HG03354 (cell line): ENCODE measurements at regions not wholly inside any gene's neighbourhood (a gene's known extent, or its start where the extent isn't known, plus 50 kb on each side); places are given as distances from the start of the nearest gene placed in this dataset.

ENCODE experiments used
- ATAC-seq: cut with Tn5 transposase; IDR thresholded peaks from one replicate; pipeline ENCODE4 v1.9.1; 2021; ENCODE audit warnings: mild to moderate bottlenecking; ENCODE audit not compliant: unreplicated experiment, poor library complexity, severe bottlenecking

DNA sequence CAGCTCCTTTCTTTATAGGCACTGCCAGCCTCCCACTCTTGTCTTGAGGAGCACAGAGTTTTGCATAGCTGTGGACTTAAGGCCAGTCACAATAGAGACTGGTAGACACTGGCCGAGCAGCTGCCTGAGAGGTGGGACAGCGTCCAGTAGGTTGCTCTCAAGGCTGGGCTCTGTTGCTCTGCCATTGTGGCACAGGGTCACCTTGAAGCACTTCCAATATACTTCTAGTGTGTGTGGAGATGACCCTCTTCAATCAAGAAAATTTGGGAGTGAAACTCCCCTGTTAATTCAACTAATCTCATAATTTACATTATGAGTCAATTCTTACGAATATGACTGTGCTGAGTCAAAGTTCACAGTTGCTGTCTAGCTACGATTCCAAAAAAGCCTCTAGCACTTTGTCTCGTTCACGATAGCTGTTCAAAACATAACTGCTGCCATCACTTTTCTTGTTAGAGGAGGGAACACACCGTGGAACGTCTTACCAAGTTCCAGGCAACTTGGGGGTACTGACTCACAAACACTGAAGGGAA, 636.2 kb downstream of the EPHA4 start:
- peak; percentile 74 for ATAC-seq

DNA sequence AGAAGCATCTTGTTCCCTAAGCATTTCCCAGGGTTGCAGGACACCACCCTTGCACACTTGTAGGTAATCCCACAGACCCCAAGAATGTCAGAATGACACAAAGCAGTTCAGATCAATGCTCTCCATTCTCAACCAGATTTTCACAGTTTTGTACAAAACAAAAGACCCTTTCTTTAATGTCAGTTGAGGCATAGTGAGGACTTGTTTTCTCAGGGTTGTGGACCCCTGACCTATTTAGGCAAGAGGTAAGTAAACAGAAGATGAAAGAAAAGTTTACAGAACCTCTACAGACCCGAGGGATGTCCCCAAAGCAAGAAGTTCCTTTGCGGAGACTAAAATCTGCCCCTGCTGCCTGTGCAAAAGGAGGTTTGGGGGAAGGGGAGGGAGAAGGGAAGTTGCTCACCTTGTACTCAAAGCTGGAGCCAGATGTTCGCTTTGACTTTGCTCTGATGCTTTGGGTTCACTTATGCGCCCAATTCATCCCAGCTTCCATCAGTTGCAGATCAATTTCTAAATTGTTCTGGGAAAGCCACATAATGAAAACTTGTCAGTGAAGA, 635.4 kb downstream of the EPHA4 start:
- no peak for ATAC-seq

DNA sequence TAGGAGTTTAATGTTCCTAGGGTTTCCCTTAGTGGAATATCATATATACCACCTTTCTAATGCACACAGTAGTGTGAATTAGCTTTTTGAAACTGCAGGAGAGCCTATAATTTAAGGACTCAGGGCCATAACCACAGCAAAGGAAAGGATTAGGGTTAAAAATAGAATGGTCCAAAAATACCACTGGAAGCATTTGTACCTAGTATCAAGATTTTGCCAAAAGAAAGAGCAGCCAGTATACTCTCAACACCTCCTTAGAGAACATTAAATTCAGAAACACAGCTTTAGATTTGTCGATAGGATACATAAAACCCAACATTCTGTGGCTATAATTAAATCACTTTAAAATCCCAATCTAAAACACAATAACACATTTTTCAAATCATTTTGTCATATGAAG, 634.9 kb downstream of the EPHA4 start:
- no peak for ATAC-seq

DNA sequence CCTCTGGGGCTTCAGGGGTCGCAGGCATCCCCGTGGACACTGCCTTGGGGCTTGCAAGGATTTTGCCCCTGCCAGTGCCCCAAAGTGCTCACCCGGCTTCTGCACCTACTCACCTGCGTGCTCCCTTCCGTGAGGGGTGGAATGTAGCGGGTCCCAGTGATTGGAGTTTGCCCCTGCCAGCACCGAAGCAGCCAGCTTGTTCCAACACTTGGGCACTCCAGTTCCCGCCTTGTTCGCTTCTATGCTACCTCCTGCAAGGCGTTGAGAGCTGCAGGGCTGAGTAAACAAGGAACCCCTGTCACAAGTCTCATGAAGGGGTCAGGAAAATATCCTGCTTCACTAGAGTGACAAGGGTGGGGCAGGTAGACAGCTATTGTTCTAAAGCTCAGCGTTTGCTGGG, 631.5 kb downstream of the EPHA4 start:
- ATAC-seq: no peak

DNA sequence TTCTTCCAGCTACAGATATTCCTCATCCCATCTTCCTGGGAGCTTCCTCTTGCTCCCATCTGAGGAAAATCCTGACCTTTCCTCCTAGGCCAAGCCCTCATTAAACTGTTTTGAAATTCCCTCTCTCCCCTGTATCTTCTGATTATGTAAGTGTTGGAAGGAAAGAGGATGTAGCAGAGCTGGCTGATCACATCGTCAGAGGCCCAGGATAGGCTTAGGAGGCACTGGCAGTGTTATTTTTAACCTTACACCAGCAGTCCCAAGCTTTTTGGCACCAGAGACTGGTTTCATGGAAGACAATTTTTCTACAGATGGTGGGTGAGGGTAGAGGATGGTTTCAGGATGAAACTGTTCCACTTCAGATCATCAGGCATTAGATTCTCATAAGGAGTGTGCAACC, 630.4 kb downstream of the EPHA4 start:
- no peak for ATAC-seq

DNA sequence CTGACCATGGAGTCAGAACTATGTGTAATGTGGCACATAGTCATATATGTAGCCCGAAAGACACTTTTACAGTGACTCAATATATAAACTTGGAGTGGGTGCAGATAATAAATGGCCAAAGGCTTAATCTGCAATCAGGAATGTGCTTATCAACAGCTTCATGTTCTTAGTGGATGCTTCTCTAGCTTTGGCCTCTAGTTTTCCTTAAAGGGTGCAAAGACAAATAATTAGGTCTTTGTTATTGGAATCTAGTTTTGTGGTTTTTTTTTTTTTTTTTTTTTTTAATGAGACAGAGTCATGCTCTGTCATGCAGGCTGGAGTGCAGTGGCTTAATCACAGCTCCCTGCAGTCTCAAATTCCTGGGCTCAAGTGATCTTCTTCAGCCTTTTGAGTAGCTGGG, 625.6 kb downstream of the EPHA4 start:
- no peak for ATAC-seq

DNA sequence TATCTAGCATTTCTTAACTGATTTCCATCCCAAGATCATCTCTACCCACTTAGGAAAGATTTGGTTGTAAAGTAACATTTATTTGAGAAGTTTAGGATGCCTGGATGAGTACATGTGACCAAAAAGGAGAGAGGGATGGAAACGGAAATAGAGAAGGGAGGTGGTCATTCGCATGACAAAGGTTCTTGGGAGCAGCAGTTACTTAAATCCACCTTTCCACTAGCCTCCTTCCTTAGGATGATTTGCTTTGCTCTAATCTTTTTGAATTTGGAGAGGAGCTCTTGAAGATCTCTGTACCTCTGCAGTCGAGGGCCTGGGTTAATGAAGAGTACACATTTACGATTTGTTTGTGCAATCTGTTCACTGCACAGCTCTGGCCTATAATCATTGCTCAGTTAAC, 623.5 kb downstream of the EPHA4 start:
- no peak for ATAC-seq

DNA sequence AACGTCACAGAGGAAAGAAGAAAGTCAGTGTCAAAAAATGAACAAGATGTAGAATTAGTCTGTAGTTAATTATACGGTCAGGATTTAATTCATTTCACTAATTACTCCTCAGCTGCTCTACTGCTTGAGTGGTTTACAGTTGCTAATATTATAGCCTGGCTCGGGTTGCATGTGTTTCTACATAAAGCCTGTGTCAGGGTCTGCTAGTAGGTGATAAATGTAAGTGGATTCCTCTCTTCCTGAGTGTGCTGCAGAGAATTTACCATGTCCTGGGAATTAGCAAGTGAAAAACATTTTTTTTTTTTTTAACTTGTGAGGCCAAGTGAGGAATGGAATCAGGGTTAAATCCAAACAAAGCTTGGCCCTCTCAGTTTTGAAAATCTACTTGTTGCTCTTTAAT, 622.6 kb downstream of the EPHA4 start:
- no peak for ATAC-seq

DNA sequence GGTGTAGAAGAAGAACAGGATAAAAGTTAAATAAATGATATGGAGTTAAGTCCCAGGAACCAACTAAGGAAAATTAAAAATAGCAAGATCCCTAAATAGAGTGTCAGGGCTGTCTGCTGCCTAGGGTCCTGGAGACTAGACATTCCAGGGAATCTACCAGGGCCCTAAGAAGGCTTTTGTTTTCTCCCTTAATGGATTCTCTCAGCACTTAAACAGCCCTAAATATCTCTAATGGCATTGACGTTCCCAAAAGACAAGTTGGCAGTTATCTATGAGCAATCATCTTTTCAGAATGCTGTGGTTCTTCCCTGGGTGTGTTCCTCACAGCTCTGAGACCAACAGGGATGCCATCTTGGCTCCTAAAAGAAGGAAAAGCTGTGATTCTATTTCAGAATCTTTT, 616.3 kb downstream of the EPHA4 start:
- ATAC-seq: no peak

DNA sequence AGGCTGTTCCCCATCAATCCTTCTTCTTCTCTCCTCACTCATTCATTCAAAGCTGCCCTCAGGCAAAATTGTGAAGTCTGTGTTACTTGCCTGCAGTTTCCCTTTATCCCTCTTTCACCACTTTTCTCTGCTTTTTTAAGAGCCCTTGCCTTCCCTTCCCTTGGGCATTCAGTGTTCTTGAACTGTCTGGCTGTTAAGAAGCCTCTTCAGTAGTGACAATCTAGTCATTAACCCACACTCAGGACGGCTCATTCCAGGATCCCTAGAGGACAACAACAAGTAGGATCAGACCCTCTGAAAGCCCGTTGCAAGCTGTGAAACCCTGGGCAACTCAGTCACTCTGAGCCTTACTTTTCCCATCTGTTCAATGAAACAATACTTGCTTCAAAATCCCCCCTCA, 615.7 kb downstream of the EPHA4 start:
- no peak for ATAC-seq

DNA sequence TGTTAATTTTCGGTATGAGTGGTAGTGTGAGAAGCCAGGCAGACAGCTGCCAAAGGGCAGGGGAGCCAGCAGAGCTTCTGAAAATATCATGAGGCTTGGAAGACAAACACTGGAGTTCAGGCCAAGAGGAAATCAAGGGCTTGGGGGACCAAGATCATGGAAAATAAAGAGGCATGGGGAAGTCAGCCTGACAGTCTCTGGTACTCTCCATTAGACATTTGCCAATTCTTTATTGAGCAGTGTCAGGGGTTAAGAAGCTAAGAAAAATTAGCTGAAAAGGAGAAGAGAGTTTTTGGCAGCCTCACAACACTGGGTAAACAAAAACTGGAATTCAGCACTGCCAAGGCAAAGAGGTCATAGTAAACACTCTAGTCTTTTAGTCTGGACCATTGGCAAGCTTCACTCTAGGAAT, 612.7 kb downstream of the EPHA4 start:
- no peak for ATAC-seq

DNA sequence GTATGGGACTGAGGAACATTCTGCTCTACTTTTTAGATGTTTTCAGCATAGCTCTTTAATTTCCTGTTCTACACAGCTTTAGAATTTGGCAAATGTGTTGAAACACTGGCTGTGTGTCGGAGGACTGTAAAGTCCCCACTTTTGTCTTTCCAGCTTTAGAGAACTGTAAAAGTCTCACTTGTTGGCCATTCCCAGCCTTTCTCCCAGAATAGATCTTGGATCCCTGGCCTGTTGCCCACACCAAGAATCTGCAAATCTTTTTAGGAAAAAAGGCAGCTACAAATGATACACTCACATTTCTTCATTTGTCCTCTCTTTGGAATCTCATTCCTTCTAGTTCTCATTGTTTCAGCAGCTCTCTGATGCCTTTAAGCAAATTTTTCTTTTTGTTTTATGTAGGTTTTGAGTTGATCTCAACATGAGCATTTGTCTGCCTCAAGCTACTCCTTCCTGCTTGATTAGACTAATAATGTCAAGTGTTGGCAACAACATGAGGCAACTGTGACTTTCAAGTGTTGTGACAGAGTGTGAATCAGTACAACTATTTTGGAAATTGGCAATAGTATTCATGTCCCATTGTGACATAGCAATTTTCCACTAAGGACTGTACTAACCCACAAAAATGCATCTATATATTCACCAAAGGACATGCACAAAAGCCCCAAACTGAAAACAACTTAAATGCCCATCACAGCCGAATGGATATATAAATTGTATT, 610.8 kb downstream of the EPHA4 start:
- ATAC-seq: no peak

DNA sequence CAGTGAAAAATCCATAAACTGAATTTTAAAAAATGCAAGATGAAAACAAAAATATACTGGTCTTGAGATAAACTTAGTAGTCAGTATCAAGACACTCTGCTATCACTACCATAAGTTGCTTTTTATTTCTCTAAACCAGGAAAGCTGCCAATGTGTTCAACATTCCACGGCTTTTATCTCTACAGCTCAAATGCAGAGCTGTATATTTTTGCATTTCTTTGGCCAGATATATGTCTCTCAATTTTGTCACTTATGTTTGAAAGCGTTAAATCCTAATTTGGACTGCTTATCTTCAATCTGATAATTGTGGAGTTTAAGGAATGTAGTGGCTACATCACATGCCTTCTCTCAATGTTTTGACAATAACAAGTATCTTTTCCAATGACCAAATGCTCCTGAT, 609.5 kb downstream of the EPHA4 start:
- ATAC-seq: no peak

DNA sequence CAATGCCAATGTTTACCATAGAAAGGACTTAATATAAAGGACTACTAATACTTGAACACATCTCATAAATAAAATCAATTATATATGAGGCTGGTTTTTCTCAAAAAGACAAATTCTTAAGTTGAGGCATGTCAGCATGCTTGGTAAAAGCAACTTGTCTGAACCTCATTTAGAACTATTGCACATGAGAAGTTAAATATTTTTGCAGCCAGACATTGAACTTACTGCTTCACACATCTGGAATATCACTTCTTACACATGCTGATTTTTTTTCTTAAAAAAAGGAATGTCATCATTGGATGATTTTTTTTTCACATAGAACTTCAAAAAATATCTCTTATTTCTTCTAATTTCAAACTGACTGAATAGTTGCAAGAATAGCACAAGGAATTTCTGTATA, 609.0 kb downstream of the EPHA4 start:
- ATAC-seq: no peak

DNA sequence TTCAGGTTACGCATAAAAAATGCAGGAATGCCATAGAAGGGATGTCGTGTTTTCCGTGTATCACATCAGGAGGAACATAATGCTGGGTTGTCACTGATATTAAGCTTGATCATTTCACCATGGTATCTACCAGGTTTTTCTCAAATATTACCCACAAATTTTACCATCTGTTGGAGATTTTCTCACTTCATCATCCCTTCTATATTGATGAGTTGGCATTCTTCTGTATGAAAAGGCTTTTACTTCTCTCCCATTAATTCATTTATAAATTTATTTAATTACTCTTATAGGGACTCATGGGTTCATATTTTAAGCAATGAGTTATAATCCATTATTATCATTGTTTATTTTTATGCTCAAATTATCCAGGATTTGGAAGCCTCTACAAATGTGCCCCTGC, 608.2 kb downstream of the EPHA4 start:
- no peak for ATAC-seq

DNA sequence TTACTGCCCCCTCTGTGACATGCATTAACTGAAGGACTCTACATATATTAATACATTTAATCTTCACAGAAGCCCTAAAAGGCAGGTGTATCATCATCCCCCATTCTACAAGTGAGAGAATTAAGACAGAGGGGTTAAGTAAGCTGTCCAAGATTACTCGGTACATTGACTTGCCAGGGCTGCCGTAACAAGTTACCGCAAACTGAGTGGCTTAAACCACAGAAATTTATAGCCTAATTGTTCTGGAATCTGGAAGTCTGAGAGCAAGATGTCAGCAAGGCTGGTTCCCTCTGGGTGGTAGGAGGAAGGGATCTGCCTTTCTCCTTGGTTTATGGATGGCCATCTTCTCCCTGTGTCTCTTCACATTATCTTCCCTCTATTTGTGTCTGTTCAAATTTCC, 605.5 kb downstream of the EPHA4 start:
- ATAC-seq: no peak

DNA sequence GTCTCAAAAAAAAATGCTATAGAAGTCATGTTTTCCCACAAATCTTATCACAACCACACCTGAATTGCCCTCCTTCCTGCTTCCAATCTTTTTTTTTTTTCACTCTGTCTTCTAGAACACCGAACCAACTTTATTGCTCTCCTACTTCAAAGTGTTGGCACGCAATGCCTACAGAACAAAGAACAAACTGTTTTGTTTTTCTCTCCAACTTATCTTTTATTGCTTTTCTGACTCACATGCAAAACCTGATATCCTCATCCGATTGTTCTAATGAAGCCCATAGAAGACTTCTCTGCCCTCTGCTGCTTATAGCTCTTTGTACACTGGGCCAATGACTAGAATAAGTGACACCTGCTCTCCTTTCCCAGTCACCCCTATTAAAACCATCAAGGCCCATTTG, 602.8 kb downstream of the EPHA4 start:
- no peak for ATAC-seq

DNA sequence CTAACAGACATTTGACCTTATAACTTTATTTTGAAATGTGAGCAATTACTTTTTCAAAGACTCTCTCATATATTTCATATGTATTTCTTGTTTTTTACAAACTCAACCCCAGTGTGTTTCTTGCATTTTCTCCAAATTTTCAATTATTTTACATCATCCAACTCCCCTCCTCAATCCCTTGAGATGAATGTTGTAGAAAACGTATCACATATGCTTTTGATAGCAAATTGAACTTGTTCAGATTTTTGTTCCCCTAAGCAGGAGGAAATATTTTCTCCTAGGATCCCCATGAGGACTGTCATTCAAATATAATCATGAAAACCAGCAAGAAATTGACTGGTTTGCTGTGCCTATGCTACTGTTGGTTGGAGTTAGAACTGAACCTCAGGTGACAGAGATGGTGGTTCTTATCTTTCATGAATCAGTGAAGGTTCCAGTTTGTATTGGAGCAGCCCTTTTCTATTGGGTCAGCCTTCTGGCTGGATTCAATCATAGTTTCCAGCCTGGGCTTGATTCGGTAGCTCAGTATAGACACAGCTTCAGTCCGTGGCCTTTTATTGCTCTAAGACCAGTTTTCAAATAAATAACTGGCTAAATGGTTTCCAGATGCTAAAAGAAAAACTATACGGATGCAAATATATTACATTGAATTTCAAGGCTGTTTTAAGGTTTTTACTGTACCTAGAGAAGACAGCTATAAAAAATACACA, 591.0 kb downstream of the EPHA4 start:
- no peak for ATAC-seq

DNA sequence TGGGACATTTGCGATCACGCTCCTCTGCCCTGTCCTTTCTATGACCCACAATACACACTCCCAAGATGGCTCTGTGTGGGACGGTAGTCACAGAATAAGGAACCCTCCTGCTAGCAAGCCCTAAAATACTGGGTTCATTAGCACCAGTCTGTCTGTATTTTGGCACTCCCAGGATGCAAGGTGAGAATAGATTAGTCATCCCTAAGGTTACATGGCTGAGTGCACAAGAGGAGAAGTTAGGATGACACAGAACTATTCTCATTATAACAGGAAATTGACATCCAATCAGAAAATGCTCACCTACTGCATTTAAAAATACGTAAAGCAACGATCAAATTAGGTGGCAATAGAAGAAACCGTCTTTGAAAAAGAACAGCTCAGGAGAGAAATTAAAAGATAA, 590.2 kb downstream of the EPHA4 start:
- no peak for ATAC-seq

DNA sequence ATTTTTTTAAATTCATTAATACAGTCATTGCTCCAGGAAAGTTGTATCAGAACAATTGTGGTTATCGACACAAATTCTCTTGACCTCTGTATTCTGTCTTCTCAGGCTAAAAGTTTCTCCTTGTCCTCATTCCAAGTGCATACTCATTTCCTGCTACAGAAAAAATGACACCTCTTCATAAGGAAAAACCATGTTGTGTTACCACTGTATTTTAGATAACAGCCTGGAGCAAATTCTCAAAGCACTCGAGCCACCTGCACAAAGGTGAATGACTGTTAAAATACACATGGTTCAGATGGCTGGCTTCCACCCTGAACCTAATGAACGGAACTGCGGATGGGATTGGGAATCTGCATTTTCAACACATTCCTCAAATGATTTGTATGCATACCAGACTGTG, 586.5 kb downstream of the EPHA4 start:
- no peak for ATAC-seq

DNA sequence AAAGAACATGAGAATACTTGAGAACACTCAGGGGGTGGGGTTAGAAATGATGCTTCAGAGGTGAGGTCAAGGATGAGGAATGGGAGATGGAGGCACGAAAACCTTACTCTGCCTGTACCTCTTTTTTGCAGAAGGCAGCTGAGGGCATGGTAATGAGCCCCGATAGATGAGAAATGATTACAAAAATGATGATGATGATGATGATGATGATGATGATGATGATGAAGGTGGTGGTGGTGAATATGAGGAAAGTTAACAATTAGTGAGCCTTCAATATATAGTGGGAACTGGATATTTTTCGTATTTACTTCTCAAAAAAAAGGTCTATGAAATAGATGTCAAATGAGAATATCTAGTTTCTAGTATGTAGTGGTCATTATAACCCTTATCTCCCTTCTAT, 584.3 kb downstream of the EPHA4 start:
- ATAC-seq: no peak
